Sigmoid colon (tissue), 4 donors: ENCODE measurements at regions not wholly inside any gene's neighbourhood (a gene's known extent, or its start where the extent isn't known, plus 50 kb on each side); places are given as distances from the start of the nearest gene placed in this dataset.

Experiments
- CTCF ChIP-seq, 4 experiments: fragments of 450-650 bp in 3 of 4; fragments of 200-600 bp in 1 of 4; IDR thresholded peaks; one replicate each; pipeline ENCODE4 v1.5.1; 2016 to 2019; ENCODE audit warnings: antibody characterized with exemption in 4 of 4, mild to moderate bottlenecking in 3 of 4, moderate library complexity in 2 of 4
- EP300 ChIP-seq, 4 donors: sonication (generic); formaldehyde crosslinking; IDR thresholded peaks; one replicate each; pipeline ENCODE4 v1.6.1; 2017; ENCODE audit warnings: antibody characterized with exemption in 4 of 4

GRCh38 chr7:19920166-19920565 lies 146.7 kb upstream of the TMEM196 start:
- TF ChIP-seq EP300 (IDR thresholded peaks at IDR 0.05) (no peak), CTCF (IDR thresholded peaks at IDR 0.05) (no peak)
